ENCODE measurements at regions not wholly inside any gene's neighbourhood (a gene's known extent, or its start where the extent isn't known, plus 50 kb on each side); places are given as distances from the start of the nearest gene placed in this dataset.

DNA sequence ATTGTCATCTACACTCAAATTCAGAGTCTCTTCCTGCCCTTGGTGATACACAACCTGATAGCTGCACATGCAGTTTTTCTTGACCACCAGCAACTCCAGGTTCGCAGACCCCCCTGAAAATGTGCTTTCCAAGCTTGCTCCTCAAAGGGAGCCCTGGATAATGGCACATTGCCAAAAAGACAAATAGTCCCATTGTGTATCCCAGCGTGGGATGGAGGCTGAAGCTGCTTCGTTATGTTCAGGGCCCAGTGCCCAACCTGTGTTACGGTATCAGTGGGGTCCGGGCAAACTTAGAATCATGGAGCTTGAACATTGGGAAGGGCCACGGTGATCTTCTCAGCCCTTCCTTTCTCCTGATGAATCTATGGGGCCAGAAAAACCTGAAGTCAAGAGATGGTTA lies 173.0 kb downstream of the TEX29 start:
- TF ChIP-seq, protein P1, sequence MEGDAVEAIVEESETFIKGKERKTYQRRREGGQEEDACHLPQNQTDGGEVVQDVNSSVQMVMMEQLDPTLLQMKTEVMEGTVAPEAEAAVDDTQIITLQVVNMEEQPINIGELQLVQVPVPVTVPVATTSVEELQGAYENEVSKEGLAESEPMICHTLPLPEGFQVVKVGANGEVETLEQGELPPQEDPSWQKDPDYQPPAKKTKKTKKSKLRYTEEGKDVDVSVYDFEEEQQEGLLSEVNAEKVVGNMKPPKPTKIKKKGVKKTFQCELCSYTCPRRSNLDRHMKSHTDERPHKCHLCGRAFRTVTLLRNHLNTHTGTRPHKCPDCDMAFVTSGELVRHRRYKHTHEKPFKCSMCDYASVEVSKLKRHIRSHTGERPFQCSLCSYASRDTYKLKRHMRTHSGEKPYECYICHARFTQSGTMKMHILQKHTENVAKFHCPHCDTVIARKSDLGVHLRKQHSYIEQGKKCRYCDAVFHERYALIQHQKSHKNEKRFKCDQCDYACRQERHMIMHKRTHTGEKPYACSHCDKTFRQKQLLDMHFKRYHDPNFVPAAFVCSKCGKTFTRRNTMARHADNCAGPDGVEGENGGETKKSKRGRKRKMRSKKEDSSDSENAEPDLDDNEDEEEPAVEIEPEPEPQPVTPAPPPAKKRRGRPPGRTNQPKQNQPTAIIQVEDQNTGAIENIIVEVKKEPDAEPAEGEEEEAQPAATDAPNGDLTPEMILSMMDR (IDR thresholded peaks at IDR 0.05 in 4 of 5, conservative IDR thresholded peaks at IDR 0.05 in 1 of 5), result no peak
- no peak for TF ChIP-seq POLR2A (IDR thresholded peaks at IDR 0.05)
